Stimulated activated CD8-positive, alpha-beta memory T cell treated with anti-CD3 and anti-CD28 coated beads, Interleukin-12 subunit alpha, Interleukin-12 subunit beta, amount 100 ng/mL, for 1 hour (primary cell): ENCODE measurements at regions not wholly inside any gene's neighbourhood (a gene's known extent, or its start where the extent isn't known, plus 50 kb on each side); places are given as distances from the start of the nearest gene placed in this dataset.
"Not testable (repeated sequence)": the region's sequence is repeated elsewhere in the genome, so short reads cannot be mapped to it uniquely, and the experiment has no call there.

Experiments
- DNase-seq: peaks from one replicate; pipeline ENCODE4 v3.0.0-alpha.2; 2020; ENCODE audit warnings: low read depth

DNA sequence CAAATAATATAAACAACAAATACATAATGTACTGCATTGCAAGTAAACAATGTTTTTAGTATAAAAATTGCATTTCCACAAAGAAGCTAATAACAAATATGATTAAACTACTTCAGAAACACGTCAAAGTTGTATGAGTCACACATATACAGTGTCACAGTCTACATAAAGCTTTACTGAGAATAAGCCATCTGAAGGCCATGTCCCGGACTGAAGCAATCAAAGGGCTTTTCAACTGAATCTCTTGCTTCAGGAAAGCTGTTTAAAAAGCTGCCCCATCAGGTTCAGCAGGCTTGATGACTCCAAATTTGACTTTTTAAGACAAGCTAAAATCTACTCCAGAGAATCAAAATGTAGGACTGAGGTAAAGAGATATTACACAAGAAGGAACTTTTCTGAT lies 1476.8 kb downstream of the ADGRL3 start:
- DNase-seq, result no peak

GRCh38 chr4:62670514-62670913 lies 1470.4 kb downstream of the ADGRL3 start:
- no peak for DNase-seq

- no peak for DNase-seq
Measured at GRCh38 chr4:62661821-62662220, 1461.7 kb downstream of the ADGRL3 start.

DNA sequence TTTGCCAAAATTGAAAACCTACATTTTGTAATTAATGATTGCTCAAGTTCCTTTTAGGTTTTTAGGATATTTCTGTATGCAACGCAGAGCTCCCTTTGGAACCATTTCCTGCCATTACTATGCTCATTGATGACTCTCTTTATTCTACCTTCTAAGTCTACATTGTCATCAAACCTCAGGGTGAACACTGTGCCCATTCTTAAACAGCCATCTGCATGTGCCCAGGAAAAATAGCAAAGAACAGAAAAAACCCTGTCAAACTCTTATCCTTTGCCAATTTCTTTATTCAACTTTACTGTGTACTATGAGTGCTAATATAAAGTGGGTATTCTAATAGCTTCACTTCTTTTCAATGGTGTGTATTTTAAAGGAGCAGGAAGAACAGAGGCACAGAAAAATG lies 1455.9 kb downstream of the ADGRL3 start:
- DNase-seq, result no peak

GRCh38 chr4:62644372-62644771 lies 1444.2 kb downstream of the ADGRL3 start:
- DNase-seq, result no peak

- no peak for DNase-seq
Measured at GRCh38 chr4:62640296-62640695, 1440.2 kb downstream of the ADGRL3 start.

DNA sequence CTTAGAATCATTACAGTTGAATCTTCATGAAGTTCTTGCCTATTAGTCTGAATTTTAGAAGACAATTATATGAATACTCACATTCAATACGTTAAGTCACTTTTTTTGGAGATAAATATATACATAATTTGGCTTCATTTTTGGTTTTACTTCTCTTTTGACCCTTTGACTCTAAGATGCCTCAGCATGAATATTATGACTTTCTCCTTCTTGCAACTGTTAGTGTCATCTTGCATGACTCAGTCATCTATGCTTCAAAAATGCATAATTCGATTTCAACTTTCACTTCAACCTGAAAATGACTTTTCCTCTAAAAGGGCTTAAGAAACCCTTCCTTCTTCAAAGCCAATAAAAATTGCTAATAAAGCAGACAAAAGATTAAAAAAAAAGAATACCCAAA lies 1427.5 kb downstream of the ADGRL3 start:
- no peak for DNase-seq

GRCh38 chr4:62627141-62627540 lies 1427.0 kb downstream of the ADGRL3 start:
- DNase-seq, result no peak

DNA sequence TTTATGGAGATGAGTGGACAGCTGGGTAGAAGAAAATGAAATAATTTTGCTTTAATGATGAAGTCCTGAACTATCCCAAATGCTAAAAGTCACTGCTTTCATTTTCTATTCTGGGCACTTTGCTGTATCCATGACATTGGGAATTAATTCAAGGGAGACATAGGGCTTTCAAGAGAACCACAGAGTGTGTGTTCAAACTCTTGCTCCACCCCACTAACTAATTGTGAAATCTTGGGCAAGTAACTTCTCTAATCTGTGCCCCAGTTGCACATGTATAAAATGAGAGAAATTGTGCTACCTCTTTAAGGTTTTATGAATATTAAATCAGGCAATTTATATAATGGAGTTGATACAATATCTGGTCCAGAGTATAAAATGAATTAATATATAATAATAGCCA lies 1422.0 kb downstream of the ADGRL3 start:
- DNase-seq, result no peak

DNA sequence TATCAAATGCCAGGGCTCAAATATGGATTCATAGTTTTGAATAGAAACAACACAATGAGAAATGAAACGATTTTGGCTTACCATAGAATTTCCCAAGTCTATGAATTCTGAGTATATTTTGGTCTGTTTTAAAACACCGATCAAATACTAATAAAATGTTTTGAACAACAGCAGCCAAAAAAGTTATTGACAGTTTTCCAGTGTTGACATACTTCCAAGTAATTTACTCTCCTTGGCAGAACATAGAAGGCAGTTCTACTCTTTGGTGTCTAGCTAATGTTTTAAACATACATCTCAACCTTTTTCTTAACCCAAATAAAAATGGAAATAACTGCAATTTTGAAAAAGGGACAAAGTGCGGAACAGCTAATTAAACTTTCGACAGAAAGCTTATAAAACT lies 1419.8 kb downstream of the ADGRL3 start:
- DNase-seq, result no peak

DNA sequence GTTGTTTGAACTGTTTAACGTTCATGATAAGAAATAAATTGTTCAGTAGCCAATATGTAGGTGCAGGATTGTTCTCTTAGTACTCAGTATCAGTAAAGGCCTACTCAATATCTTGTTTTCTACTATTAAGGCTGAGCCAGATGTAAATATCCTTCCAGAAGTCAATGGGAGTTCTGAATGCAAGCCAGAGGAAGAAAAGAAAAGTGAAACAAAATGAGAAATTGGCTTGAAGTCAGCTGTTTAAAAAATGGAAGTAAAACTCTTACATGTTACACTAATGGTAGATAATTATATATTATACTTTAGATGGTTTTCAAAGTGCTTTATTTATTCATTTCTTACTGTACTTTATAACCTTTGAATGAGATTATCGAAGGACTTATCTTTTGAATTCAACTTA lies 1417.9 kb downstream of the ADGRL3 start:
- no peak for DNase-seq

- DNase-seq, result no peak
Measured at GRCh38 chr4:62601737-62602136, 1401.6 kb downstream of the ADGRL3 start.

GRCh38 chr4:62595265-62595664 lies 1395.1 kb downstream of the ADGRL3 start:
- not testable (repeated sequence) for DNase-seq

DNA sequence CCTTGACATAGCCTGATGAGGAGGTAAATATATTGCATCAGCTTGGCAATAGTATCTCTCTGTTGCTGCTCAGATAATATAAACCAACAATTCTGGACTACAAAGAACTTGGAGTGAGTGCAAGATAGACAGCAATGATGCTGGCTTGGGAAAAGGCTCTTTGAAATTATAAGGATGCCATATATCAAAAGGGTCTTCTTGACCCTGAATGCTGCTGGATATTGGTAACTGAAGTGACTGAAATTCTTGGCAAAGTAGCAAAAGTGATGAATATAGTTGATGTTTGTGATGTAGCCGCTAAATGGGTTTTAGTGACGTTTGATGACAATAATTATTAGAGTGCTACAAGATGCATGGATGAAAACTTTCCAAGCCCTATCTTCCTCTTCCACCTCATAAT lies 1391.6 kb downstream of the ADGRL3 start:
- DNase-seq, result no peak

DNA sequence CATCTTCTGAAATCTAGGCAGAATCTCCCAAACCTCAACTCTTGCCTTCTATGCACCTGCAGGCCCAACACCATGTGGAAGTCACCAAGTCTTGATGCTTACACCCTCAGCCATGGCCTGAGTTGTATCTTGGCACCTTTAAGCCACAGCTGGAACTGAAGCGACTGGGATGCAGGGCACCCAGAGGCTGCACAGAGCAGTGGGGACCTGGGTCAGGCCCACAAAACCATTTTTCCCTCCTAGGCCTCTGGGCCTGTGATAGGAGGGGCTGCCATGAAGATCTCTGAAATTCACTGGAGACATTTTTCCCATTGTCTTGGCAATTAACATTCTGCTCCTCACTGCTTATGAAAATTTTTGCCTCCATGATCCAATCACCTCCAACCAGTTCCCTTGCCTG lies 1388.5 kb downstream of the ADGRL3 start:
- no peak for DNase-seq

- no peak for DNase-seq
Measured at GRCh38 chr4:62571494-62571893, 1371.4 kb downstream of the ADGRL3 start.

DNA sequence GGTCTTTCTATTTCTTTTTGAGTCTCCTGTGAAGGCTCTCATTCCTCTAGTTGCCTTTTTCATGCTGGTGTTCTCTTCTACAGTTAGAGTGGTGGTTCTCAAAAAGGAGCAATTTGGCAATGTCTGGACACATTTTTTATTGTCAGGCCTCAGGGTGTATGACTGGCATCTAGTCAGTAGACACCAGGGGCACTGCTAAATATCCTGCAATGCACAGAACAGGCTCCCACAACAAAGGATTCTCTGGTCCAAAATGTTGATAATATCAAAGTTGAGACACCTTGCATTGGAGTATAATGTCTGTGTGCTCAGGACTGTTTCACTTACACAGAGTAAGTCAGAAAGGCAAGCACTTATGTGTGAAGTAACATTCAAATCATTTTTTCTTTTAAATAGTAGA lies 1360.7 kb downstream of the ADGRL3 start:
- DNase-seq, result no peak

- no peak for DNase-seq
Measured at GRCh38 chr4:62550121-62550520, 1350.0 kb downstream of the ADGRL3 start.

DNA sequence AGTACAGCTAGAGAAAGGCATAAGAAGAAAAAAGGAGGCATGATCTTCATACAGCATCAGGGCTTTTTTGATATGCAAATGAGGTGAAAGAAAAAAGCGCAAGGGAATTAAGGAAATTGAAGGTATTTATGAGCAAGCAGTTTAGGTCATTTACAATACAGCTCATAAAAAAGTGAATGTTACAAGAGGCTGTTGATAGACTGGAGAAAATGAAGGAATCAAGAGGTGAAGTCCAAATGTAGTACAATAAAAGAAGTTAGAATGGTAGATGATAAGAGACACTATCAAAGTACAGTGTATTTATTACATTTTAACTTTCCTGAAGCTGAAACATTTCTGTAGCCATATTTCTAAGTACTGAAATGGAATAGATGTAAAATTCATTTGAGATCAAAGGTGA lies 1349.5 kb downstream of the ADGRL3 start:
- DNase-seq, result no peak

GRCh38 chr4:62548765-62549164 lies 1348.6 kb downstream of the ADGRL3 start:
- no peak for DNase-seq

DNA sequence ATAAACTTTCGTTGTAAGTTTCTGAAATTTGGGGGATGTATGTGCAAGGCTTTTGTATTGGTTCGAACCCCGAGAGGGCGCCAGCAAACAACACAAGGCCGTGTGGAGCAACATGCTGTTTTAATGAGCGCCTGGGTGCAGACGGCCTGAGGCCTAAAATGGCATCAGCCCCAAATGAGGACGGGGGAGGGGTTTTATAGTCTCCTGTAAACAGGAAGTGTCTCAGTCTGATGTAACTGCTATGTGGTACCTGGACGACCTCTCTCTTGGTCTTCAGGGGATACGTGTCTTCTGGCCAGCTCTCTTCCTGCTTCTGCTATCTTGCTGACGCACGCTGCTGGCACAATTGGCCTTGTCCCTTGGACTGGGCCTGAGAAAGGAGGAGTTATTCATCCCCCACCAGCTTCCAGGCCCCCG lies 1348.0 kb downstream of the ADGRL3 start:
- DNase-seq, result no peak

- no peak for DNase-seq
Measured at GRCh38 chr4:62544428-62544827, 1344.3 kb downstream of the ADGRL3 start.

DNA sequence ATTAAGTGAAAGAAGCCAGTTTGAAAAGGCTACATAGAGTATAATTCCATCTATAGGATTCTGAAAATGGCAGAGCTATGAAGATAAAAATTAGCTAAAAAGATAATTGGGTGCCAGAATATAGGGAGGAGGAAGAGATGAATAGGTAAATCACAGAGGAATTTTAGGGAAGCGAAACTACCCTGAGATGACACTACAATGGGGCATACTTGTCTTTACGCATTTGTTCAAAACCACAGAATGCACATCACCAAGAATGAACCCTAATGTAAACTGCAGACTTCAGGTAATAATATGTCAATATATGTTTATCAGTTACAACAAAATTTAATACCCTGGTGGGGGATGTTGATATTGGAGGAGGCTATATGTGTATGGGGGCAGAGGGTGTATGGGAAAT lies 1342.9 kb downstream of the ADGRL3 start:
- no peak for DNase-seq

DNA sequence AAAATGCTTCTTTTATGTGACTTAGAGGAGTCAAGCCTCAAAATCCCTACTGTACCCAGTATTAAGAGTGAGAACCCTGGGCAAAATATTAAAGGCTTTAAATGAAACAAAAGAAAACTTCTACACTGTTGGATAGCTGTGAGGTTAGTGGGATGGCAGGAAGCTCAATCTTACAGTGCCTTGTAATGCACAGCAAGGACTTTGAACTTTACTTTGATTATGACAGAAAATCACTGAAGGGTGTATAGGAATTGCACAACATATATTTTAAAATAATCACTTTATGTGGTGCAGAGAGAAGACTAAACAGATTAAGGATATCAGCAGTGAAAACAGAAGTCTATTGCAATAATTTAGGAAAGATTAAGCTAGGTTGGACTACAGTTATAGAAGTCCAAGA lies 1333.4 kb downstream of the ADGRL3 start:
- DNase-seq, result no peak

- no peak for DNase-seq
Measured at GRCh38 chr4:62531731-62532130, 1331.6 kb downstream of the ADGRL3 start.
